ENCODE measurements at regions not wholly inside any gene's neighbourhood (a gene's known extent, or its start where the extent isn't known, plus 50 kb on each side); places are given as distances from the start of the nearest gene placed in this dataset.

GRCh38 chr1:234683861-234684632, 74.1 kb upstream of the IRF2BP2 start (continued):
- TF ChIP-seq CEBPG (CRISPR knock-in tag; IDR thresholded peaks at IDR 0.05) (peak; percentile 100), NFKB2 (CRISPR knock-in tag; IDR thresholded peaks at IDR 0.05; ENCODE audit: borderline replicate concordance) (no peak), HES4 (CRISPR knock-in tag; IDR thresholded peaks at IDR 0.05; ENCODE audit: borderline replicate concordance) (no peak), LBX2 (CRISPR knock-in tag; IDR thresholded peaks at IDR 0.05; ENCODE audit: borderline replicate concordance) (no peak), RBM22 (optimal IDR thresholded peaks at IDR 0.05; ENCODE audit: low read length) (no peak), ZBTB37 (CRISPR knock-in tag; IDR thresholded peaks at IDR 0.05) (peak; percentile 88), PHF8 (CRISPR knock-in tag; IDR thresholded peaks at IDR 0.05) (no peak), HDAC2 (CRISPR knock-in tag; IDR thresholded peaks at IDR 0.05) (peak; percentile 98), LRRFIP1 (CRISPR knock-in tag; conservative IDR thresholded peaks at IDR 0.05) (no peak), ATF2 (CRISPR knock-in tag; IDR thresholded peaks at IDR 0.05) (peak; percentile 94), TERF1 (CRISPR knock-in tag; IDR thresholded peaks at IDR 0.05) (no peak), ZKSCAN8 (CRISPR knock-in tag; IDR thresholded peaks at IDR 0.05; ENCODE audit: borderline replicate concordance) (peak; percentile 86), ZNF234 (CRISPR knock-in tag; conservative IDR thresholded peaks at IDR 0.05) (no peak), MEF2D (CRISPR knock-in tag; IDR thresholded peaks at IDR 0.05) (peak; percentile 68; the same call in 1 of the 2 replicates), TRIM24 (CRISPR knock-in tag; IDR thresholded peaks at IDR 0.05) (peak; percentile 64), ZSCAN25 (CRISPR knock-in tag; IDR thresholded peaks at IDR 0.05) (no peak), MYNN (CRISPR knock-in tag; IDR thresholded peaks at IDR 0.05; ENCODE audit: low read depth) (no peak), CENPT (CRISPR knock-in tag; IDR thresholded peaks at IDR 0.05; ENCODE audit: low read depth) (no peak), ZNF414 (CRISPR knock-in tag; IDR thresholded peaks at IDR 0.05) (no peak), SALL2 (CRISPR knock-in tag; IDR thresholded peaks at IDR 0.05) (peak; percentile 79; the same call in 1 of the 2 replicates), SIN3A (IDR thresholded peaks at IDR 0.05; ENCODE audit: borderline replicate concordance, low read depth, low read length) (no peak), SNAPC5 (CRISPR knock-in tag; IDR thresholded peaks at IDR 0.05; ENCODE audit: borderline replicate concordance) (no peak), SAP130 (CRISPR knock-in tag; IDR thresholded peaks at IDR 0.05; ENCODE audit: low read depth) (peak; percentile 88)
